ENCODE measurements at regions not wholly inside any gene's neighbourhood (a gene's known extent, or its start where the extent isn't known, plus 50 kb on each side); places are given as distances from the start of the nearest gene placed in this dataset.
A peak's percentile ranks its signal among the peaks of the same experiment; 100 is the strongest.

DNA sequence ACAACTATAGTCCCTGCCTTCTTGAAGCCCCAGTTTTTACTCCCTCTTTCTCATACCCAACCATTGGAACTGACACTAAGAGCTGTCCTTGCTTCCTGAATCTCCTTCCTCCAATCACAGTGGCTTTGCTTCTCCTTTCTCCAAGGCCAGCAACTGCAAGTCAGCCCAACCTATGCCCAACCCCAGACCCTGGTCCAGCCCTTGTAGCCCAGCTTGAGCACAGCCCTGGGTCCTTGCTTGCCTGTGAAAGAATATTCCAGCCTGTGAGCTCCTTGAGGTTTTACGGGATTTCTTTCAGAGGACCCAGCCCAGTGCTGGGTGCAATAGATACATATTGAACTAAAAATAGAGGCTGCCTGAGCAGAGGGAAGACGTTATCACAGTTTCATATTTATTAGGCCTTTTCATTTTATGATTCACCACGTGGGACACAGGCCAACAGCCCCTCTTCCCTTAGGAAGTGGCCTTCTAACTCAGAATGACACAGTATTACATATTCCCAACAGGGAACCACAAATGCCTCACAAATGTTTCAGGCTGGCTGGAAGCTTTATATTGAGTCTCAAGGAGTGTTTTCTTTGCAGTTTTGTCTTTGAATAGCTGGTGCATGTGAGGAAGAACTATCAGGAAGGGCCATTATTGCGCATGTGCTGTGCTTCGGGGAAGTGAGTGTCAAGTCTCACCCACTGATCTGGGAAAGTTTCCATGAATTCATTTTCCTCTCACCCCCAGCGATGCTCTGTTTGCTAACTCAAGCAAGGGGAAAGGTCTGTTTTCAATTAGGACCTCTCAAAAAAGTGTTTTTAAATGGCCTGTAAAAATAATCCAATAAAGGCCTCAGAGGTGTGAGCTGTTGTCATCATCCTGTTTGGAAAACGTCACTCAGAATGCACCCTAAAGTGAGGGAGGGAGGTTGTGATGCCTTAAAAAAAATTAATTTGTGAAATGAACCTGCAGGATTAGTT, 92.3 kb upstream of the NFIA start:
- no peaks in the 10 kb centered on the region for H3K9me3 ChIP-seq (replicated peaks in 1 of 11)
- H3K4me2 ChIP-seq, result peak overlapping the region in 1 of 11 experiments; percentile 3; a peak in 2 of 22 replicates
- peaks cover 0 to 6% (median 0%) of the 10 kb centered on the region in 10 experiments; a peak in 2 of 20 replicates for H3K4me1 ChIP-seq
- TF ChIP-seq Cebpa-rat (IDR thresholded peaks at IDR 0.05), result no peak
- H3K27ac ChIP-seq, result no peak overlapping the region
- no peaks in the 10 kb centered on the region for H3K27me3 ChIP-seq
- H4K20me1 ChIP-seq, result no peaks in the 10 kb centered on the region
- H3K9ac ChIP-seq, result no peak overlapping the region
- H3K4me3 ChIP-seq, result no peak overlapping the region
- no peaks in the 10 kb centered on the region for H3K36me3 ChIP-seq

DNA sequence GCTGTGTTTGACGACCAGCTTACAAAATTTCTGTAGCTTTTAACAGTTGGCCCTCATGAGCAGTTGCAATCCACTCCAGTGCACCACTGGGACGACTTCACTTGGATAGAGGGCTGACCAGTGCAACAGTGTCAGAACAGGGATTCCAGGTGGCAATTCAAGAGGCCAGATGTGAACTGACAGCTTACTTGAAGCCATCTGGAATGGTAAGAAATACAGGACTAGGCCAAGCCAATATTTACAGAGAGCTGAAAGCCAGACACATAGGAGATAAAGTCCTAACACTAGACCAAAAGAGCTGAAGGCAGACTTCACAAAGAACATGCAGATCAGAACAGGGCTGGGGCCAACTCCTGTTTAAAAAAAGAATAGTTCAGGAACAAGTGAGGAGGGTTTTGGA, 93.5 kb upstream of the NFIA start:
- Histone ChIP-seq H4K20me1 (no peaks in the 10 kb centered on the region), H3K27ac (no peak overlapping the region), H3K4me1 (peaks cover 0 to 6% (median 0%) of the 10 kb centered on the region in 10 experiments; a peak in 2 of 20 replicates), H3K4me3 (no peak overlapping the region), H3K9me3 (replicated peaks in 1 of 11) (no peaks in the 10 kb centered on the region), H3K9ac (no peak overlapping the region), H3K4me2 (no peak overlapping the region), H3K36me3 (no peaks in the 10 kb centered on the region), H3K27me3 (no peaks in the 10 kb centered on the region)
- no peak for TF ChIP-seq Cebpa-rat (IDR thresholded peaks at IDR 0.05)

DNA sequence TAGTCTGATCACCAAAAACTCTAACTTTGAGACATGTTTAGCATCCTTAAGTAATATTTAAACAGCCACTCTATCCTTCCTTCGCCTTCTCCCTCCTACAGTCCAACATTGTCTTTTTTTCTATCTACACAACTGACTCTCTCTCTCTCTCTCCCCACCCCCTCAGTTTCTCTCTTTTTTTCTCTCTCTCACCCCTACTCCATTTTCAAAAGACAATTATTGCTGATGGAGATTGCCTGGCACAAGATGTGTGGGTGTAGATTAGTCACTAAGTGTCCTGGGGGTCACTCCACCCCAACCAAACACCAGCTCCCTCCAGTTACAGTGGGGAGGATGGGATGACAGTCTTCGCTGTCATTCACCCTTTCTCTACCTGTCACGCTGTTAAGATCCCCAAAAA, 94.5 kb upstream of the NFIA start:
- Histone ChIP-seq H3K9me3 (replicated peaks in 1 of 11) (no peaks in the 10 kb centered on the region), H3K4me2 (no peak overlapping the region), H3K27me3 (no peaks in the 10 kb centered on the region), H3K27ac (no peak overlapping the region), H3K4me3 (no peak overlapping the region), H3K36me3 (no peaks in the 10 kb centered on the region), H4K20me1 (no peaks in the 10 kb centered on the region), H3K9ac (no peak overlapping the region), H3K4me1 (peaks cover 0 to 6% (median 0%) of the 10 kb centered on the region in 10 experiments; a peak in 2 of 20 replicates)
- TF ChIP-seq Cebpa-rat (IDR thresholded peaks at IDR 0.05), result no peak

DNA sequence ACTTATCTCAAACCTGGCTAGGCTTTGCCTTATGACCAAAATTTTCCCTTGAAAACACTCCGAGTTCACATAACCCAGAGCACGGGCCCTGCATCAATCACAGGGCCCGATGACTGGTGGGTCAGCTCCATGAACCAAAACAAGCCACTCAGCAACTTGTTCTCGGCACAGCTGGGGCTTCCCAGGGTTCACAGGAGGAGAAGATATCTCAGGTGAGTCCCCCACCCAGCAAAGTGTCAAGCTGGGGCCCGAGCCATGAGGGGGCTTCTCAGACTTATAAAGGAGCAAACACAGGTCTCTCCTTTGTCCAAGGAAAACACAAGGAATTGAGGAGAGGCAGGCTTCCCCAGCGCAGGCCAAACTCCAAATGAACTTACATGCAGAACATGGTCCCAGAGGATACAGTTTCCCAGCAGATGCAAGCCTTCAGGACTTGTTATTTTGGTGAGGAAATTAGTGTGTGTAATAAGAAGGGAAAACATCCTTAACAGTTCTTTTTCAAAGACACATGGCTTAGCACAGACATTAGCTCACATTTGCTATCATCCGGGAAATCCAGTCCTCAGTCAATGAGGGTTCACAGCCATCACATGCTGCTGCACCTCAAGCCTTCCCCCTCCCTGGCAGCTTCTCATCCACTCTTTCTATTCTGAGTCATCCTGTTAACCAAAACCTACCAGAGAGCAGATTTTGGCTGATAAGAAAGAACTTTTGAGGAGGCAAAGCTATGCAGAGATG, 98.1 kb upstream of the NFIA start:
- Histone ChIP-seq H3K9ac (no peak overlapping the region), H3K27me3 (no peaks in the 10 kb centered on the region), H3K4me1 (no peaks in the 10 kb centered on the region), H3K27ac (no peak overlapping the region), H3K9me3 (replicated peaks in 1 of 11) (no peaks in the 10 kb centered on the region), H3K4me2 (no peak overlapping the region), H4K20me1 (no peaks in the 10 kb centered on the region), H3K4me3 (no peak overlapping the region), H3K36me3 (no peaks in the 10 kb centered on the region)
- no peak for TF ChIP-seq Cebpa-rat (IDR thresholded peaks at IDR 0.05)

DNA sequence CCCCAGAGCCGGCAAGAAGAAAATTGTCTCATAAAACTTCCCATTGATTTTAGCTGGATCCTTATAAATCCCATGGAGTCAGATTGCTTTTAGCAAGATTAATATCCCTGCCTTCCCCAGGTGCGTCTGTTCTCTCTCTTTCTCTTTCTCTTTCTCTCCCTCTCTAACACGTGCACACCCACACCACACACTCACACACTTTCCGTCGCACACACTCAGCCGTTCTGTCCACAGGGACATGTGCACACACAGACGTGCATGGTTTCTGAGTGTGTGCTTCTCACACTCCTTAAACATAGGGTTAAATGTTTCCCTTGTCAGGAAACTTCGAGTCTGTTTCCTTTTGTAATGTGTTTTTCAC, 98.7 kb upstream of the NFIA start:
- TF ChIP-seq Cebpa-rat (IDR thresholded peaks at IDR 0.05), result no peak
- Histone ChIP-seq H3K9ac (no peak overlapping the region), H3K4me2 (no peak overlapping the region), H3K9me3 (replicated peaks in 1 of 11) (no peaks in the 10 kb centered on the region), H3K27ac (no peak overlapping the region), H3K4me1 (no peaks in the 10 kb centered on the region), H3K4me3 (no peak overlapping the region), H3K27me3 (no peaks in the 10 kb centered on the region), H3K36me3 (no peaks in the 10 kb centered on the region), H4K20me1 (no peaks in the 10 kb centered on the region)

DNA sequence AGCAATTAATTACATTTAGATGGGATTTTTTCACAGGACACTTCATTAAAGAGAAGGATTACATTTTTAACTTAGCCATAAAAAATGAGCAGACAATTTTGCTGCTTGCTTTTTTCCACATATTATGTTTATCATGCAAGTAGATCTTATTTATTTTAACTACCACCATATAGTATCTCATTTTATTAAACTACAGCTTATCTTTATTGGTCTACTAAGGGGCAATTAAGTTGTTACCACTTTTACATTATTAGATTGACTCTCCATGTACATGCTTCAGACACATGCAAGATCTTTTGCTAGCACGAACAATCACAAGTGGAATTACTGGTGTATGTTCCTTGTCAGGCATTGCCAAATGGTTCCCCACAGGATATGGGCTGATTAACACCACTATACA, 99.8 kb upstream of the NFIA start:
- H3K4me1 ChIP-seq, result no peaks in the 10 kb centered on the region
- H3K27ac ChIP-seq, result no peak overlapping the region
- no peak overlapping the region for H3K9ac ChIP-seq
- H3K9me3 ChIP-seq (replicated peaks in 1 of 11), result no peaks in the 10 kb centered on the region
- H4K20me1 ChIP-seq, result no peaks in the 10 kb centered on the region
- H3K27me3 ChIP-seq, result no peaks in the 10 kb centered on the region
- H3K36me3 ChIP-seq, result no peaks in the 10 kb centered on the region
- no peak for TF ChIP-seq Cebpa-rat (IDR thresholded peaks at IDR 0.05)
- H3K4me2 ChIP-seq, result no peak overlapping the region
- H3K4me3 ChIP-seq, result no peak overlapping the region

DNA sequence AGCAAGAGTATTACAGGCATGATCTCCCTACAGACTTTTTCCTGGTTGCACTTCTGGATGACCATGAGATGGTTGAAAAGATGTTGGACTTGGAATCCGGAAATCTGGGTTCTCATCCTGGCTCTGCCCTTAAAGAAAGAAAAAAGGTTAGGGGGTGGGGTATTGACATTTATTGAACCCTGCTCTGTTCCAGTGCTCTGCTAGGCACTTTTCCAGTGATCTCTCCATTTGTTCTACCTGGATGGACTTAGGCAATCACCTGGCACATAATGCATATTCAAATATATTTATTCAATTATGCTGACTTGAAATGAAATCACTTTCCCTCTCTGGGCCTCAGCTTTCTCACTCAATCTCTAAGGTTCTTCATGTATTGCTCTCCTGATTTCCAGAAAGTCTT, 101.0 kb upstream of the NFIA start:
- no peak overlapping the region for H3K9ac ChIP-seq
- no peak overlapping the region for H3K27ac ChIP-seq
- no peak for TF ChIP-seq Cebpa-rat (IDR thresholded peaks at IDR 0.05)
- no peak overlapping the region for H3K4me2 ChIP-seq
- no peaks in the 10 kb centered on the region for H4K20me1 ChIP-seq
- H3K4me1 ChIP-seq, result no peaks in the 10 kb centered on the region
- no peaks in the 10 kb centered on the region for H3K9me3 ChIP-seq (replicated peaks in 1 of 11)
- H3K4me3 ChIP-seq, result no peak overlapping the region
- no peaks in the 10 kb centered on the region for H3K36me3 ChIP-seq
- no peaks in the 10 kb centered on the region for H3K27me3 ChIP-seq

DNA sequence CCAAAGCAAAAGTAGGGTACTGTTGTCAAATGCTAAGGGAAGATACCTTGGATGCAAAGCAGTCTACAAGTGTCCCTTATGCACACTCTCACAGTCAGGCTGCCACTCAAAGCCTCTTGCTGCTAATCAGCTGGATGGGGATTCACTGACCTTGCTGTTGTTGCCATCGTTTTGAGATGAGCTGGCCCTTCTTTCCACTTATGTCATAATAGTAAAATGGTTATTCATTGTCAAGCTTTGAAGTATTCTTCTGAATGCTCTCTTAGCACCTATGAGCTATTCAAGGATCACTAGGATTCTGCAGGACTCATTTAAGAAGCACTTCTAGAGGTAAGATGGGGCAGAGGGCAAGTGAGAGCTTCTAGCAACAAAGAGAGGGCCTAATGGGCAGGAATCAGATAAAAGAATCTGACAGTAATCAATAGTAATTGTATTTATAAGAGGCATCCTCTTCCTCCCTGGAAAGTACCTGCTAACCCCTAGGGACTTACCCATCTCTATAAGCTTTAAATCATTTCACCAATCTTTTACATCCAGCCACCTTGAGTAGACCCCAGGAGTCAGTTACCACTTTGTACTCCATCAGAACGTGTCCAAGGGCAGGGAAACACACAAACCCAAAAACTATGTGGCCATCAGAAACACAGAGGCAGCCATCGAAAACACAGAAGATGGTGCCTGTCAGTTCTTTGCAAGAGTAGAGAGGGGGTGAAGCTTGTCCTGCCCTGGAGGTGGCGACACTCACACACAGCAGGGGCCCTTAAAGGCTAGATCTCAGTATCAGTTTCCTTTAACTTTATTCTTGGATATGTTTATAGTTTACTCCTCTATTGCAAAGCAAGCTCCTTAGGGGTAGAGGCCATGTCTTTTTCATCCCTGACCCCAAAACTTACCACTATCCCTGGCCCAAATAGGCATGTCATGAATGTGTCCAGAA, 103.7 kb upstream of the NFIA start:
- no peaks in the 10 kb centered on the region for H3K4me1 ChIP-seq
- no peak for TF ChIP-seq Cebpa-rat (IDR thresholded peaks at IDR 0.05)
- H3K4me3 ChIP-seq, result no peak overlapping the region
- H3K9ac ChIP-seq, result no peak overlapping the region
- H3K27ac ChIP-seq, result no peak overlapping the region
- no peaks in the 10 kb centered on the region for H3K36me3 ChIP-seq
- H3K4me2 ChIP-seq, result no peak overlapping the region
- no peaks in the 10 kb centered on the region for H3K27me3 ChIP-seq
- H4K20me1 ChIP-seq, result no peaks in the 10 kb centered on the region
- H3K9me3 ChIP-seq (replicated peaks in 1 of 11), result no peaks in the 10 kb centered on the region

DNA sequence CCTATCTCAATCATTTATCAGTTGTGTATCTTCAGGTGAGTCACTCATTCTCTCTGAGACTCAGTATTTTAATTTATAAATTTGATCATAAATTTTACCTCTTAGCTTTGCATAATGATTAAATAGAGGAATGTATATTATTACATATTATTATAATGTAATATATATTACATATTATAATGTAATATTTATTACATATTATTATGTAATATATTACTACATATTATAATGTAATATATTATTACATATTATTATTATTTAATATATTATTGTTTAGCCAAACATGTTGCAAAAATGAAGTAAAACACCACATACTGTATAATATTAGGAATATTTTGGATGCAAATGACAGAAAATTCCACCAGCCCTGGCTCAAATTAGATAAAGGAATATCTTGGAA, 104.7 kb upstream of the NFIA start:
- Histone ChIP-seq H3K9me3 (replicated peaks in 1 of 11) (no peaks in the 10 kb centered on the region), H4K20me1 (no peaks in the 10 kb centered on the region), H3K9ac (no peak overlapping the region), H3K27ac (no peak overlapping the region), H3K27me3 (no peaks in the 10 kb centered on the region), H3K36me3 (no peaks in the 10 kb centered on the region), H3K4me3 (no peak overlapping the region), H3K4me2 (no peak overlapping the region), H3K4me1 (no peaks in the 10 kb centered on the region)
- TF ChIP-seq Cebpa-rat (IDR thresholded peaks at IDR 0.05), result no peak
